D341Med (cell line): ENCODE measurements at regions not wholly inside any gene's neighbourhood (a gene's known extent, or its start where the extent isn't known, plus 50 kb on each side); places are given as distances from the start of the nearest gene placed in this dataset.

Experiments used
- DNase-seq: peaks from one replicate; pipeline ENCODE4 v3.0.0; 2012; ENCODE audit warnings: low spot score

GRCh38 chr12:124162151-124163110 is 132.5 kb upstream of the RFLNA start:
- DNase-seq: no peak

DNA sequence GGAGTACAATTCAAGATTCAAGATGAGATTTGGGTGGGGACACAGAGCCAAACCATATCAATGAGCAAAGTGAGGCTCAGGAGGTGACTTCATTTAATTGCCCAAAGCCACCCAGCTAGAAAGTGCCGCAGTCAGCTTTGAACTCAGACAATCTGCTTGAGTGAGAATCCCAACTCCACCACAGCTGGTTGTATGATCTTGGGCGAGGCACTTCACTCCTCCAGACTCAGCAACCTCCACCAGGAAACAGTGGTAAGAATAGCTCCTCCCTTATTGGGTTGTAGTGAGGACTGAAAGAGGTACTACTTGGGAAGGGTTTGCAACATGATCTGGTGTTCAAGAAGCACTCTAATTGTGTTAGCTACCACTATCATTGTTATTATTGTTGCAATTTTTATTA is 129.2 kb upstream of the RFLNA start:
- DNase-seq: no peak

DNA sequence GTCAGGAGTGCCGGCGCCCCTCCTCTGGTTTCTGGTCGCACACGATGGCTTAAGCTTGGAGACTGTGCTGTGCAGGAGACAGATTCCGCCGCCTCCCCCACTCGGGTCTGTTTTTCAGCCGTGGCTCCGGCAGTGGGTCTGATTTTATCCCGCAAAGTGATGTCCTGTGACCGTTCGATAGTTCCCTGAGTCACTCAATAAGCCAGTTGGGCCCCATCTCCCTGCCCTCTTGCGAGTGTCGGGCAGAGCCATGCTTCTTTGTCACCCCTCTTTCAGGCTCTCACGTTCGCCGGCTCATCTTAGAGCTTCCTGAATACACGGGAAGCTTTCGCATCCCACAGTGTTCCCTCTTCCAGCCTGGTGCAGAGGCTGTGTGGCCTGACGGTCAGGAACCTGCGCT is 127.8 kb upstream of the RFLNA start:
- no peak for DNase-seq

- DNase-seq: no peak
Measured at GRCh38 chr12:124168016-124168786, 126.7 kb upstream of the RFLNA start.

- peak; percentile 13 for DNase-seq
Measured at GRCh38 chr12:124169577-124170284, 125.2 kb upstream of the RFLNA start.

GRCh38 chr12:124170760-124171159 is 124.1 kb upstream of the RFLNA start:
- no peak for DNase-seq

DNA sequence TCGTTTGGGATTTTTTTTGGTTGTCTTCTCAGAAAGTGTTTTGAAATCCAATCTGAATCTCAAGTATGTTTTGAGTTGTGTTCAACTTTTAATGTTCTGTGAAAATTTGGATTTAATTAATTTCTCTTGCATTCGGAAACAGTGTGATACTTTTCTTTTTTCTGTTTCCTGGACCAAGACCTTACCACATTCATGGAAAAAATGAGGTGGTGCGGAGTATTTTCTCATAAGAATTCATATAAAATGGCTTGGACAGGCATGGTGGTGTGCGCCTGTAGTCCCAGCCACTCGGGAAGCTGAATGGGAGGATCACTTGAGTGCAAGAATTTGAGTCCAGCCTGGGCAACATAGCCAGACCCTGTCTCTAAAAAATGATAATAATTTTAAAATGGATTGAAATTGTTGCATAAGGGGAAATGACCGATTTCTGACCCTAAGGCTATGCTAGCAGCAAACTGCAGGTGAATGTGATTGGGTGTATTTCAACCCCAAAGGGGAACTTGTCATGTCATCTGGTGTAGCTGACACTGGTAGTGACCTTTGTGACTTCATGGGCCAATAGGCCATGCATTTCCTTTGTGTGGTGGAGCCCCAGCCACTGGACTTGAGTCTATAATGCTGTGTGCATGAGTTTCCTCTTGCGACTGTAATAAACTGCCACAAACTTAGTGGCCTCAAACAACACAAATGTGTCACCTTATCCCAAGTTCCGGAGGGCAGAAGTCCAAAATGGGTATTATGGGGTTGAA is 123.5 kb upstream of the RFLNA start:
- DNase-seq: no peak

GRCh38 chr12:124172636-124173035 is 122.3 kb upstream of the RFLNA start:
- DNase-seq: no peak

GRCh38 chr12:124173692-124174091 is 121.2 kb upstream of the RFLNA start:
- no peak for DNase-seq

DNA sequence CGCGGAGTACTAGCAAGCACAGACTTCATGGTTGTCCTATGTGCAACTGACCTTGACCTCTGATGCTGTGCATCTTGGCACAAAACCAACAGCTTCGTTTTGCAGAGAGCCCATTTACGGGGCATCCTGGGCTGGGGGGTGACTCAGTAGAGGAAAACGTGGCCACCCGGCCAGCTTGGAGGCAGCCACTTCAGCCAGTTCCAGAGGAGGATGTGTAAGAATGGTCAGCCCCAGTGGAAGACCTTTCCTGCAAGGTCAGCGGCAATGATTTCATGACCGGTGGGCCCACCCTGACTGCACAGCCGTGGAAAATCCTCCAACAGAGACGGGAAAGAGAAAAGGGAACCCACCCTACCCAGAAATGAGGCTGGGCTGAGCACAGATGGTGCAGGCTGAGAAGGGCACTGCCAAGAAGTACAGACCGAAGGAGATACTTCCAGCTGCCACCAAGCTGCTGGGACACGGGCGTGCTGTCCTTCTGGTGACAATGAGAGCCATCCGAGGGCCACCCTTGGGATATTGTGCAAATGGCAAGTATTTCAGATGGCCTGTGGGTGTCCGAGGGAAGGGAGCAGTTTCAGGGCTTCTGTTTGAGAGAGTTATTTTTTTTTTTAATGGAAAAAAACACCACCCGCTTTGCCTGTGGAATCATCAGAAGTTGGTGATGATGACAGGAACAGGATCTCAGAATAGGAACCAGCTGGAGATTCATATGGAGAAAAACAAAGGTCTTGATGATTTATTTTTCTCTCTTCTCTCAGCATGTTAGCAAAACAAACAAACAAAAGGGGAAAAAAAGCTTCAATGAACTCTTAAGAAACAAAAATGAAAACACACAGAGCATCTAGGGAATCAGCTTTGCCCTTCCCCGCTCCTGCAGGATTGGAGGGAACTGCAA is 120.2 kb upstream of the RFLNA start:
- no peak for DNase-seq

DNA sequence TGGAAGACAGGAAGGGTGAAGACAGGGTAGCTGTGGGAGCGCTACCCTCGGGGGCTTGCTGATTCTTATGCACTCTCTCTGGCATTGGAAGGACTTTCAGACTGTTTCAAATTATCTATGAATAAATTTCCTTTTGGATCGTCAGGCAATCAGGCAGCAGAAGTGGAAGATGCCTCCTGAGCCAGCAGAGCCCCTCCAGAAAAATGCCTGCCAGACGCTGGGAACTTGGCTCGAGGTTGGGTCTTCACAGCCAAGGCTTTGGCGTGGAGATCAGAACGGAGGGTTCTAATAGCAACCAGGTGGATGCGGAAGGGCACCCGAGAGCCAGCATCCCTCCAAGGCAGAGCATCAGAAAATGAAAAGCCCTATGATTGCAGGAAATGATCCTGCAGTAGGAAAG is 119.2 kb upstream of the RFLNA start:
- DNase-seq: no peak

DNA sequence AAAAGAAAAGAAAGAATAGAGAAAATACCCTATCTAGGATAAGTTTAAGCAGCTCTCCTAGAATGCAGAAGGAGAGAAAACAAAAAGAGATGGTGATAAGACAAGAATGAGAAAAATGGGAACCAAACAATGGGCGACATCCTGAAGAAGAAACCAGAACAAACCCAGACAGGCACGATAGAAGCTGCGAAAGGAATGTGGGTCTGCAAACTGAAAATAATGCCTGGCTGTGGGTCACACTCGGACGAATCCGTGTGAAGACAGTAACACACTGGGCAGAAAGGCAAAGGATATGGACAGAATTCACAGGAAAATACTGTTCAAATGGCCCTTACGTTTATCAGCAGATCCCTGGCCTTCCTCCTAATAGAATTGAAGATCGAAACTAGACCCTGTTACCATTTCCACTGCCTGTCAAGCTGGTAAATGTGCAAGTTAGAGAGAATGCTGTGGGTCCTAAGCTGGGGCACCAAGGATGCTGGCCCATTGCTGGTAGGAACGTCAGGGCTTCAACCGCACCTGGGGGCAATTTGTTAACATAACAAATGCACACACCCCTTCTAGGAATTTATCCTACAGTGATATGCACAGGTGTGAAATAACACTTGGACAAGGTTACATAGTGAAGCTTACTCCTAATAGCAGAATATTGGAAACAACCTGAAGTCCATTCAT is 117.5 kb upstream of the RFLNA start:
- no peak for DNase-seq

- DNase-seq: no peak
Measured at GRCh38 chr12:124177951-124178316, 117.0 kb upstream of the RFLNA start.

DNA sequence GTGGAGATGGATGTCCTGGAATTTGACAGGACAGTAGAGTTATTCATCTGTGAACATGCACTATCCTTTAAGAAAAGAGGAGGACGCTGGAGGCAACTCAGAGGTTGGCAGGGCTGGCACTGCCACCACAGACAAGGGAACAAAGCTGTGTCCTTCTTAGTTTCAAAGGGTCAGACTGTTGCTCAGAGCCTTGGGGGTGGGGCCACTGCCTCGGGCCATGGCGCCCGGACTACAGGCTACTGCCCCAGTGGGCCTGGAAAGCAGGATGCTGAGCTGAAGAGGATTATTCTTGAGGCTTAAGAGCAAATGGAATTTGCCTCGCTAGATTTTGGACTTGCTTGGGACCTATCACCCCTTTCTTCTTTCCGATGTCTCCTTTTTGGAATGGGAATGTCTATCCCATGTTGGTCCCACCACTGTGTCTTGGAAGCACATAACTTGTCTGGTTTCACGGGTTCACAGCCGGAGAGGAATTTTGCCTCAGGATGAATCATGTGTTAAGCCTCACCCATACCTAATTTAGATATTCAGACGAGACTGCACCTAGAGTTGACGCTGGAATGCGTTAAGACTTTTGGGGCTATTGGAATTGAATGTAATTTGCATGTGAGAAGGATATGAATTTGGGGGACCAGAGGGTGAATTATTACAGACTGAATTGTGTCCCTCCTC is 114.8 kb upstream of the RFLNA start:
- no peak for DNase-seq

GRCh38 chr12:124183172-124183571 is 111.7 kb upstream of the RFLNA start:
- DNase-seq: no peak

DNA sequence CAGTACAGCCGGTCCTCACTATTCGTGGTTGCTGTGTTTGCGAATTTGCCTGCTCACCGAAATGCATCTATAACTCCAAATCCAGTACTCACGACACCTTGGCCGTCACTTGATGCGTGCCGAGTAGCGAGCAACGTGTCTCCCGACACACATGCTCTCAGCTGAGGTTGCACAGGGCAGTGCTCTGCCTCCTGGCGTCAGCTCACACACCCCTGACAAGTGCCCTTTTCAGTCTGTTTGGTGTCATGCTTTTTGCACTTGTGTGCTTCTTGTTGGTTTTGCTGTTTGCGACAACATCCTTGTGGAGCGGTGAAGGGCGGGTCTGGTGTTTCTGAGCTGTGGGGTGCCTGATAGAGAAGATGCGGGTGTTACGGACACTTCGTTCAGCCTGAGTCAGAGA is 110.4 kb upstream of the RFLNA start:
- no peak for DNase-seq

GRCh38 chr12:124185971-124186686 is 108.8 kb upstream of the RFLNA start:
- no peak for DNase-seq

DNA sequence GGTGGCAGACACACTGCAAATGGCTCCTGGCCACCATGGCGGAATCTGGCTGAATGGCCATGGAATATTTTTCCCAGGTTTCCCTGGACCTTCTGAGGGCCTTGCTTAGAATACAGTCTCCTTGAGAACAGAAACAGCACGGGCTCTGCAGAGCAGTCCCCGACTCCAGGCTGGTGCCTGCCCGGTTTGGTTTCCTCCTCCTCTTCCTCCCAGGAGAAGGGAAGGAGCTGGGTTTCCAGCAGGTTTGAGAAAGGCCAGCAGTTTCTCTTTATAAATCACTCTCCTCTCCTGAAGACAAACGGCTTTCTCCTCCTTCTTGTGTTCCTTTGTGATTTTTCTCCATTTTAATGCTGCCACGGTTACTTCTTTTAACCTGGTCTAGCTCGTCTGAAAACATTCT is 106.8 kb upstream of the RFLNA start:
- DNase-seq: no peak
